ENCODE measurements at regions not wholly inside any gene's neighbourhood (a gene's known extent, or its start where the extent isn't known, plus 50 kb on each side); places are given as distances from the start of the nearest gene placed in this dataset.

DNA sequence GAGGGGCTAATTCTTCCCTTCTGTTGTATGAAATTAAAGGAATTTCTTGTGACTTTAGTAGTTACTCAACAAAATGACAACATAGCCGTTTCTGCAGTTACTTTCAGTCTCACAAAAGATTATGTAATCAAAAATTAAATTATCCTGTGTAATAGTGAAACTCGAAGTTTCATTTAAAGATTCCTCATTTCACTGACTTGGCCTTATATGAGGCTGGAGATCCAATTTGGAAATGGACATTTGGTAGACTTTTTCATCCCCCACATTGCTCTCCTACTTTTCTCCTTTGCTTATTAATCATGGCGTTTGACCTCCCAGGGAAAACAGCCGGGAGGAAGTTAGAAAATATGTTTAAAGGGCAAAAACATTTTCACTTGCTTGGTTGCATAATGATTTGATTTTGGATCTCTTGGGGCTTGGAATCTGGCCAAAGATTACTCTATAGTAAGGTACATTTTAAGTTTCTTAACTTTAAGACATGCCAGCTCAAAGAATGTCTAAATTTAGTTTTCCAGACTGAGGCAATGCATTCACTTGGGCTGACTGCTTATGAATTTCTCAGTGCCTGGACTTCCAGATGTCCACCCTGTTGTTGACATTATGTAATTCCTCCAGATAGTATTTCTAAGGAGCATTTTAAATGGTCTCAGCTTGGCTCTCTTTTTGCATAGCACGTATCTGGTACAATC lies 1364.9 kb upstream of the MIR17HG start:
- Histone ChIP-seq H3K36me3 (ENCODE audit: insufficient read depth, low read length) (no peaks in the 10 kb centered on the region), H3K4me1 (ENCODE audit: insufficient read depth, low read length) (no peaks in the 10 kb centered on the region), H4K20me1 (ENCODE audit: insufficient read depth, low read length) (no peaks in the 10 kb centered on the region), H3K9me3 (ENCODE audit: low read depth, low read length) (no peaks in the 10 kb centered on the region), H3K4me3 (ENCODE audit: insufficient read depth, low read length) (no peak overlapping the region), H3K27me3 (ENCODE audit: insufficient read depth, low read length) (no peaks in the 10 kb centered on the region), H3K27ac (ENCODE audit: low read depth, low read length) (no peak overlapping the region), H2AFZ (ENCODE audit: low read length) (no peak overlapping the region), H3K4me2 (ENCODE audit: insufficient read depth, low read length) (no peak overlapping the region), H3K79me2 (ENCODE audit: insufficient read depth, low read length) (no peaks in the 10 kb centered on the region)
- TF ChIP-seq, protein P1, sequence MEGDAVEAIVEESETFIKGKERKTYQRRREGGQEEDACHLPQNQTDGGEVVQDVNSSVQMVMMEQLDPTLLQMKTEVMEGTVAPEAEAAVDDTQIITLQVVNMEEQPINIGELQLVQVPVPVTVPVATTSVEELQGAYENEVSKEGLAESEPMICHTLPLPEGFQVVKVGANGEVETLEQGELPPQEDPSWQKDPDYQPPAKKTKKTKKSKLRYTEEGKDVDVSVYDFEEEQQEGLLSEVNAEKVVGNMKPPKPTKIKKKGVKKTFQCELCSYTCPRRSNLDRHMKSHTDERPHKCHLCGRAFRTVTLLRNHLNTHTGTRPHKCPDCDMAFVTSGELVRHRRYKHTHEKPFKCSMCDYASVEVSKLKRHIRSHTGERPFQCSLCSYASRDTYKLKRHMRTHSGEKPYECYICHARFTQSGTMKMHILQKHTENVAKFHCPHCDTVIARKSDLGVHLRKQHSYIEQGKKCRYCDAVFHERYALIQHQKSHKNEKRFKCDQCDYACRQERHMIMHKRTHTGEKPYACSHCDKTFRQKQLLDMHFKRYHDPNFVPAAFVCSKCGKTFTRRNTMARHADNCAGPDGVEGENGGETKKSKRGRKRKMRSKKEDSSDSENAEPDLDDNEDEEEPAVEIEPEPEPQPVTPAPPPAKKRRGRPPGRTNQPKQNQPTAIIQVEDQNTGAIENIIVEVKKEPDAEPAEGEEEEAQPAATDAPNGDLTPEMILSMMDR (IDR thresholded peaks at IDR 0.05; ENCODE audit: extremely low read depth, low read depth, low read length) = no peak
- no peak for DNase-seq (ENCODE audit: insufficient read length, low spot score, missing footprints)

DNA sequence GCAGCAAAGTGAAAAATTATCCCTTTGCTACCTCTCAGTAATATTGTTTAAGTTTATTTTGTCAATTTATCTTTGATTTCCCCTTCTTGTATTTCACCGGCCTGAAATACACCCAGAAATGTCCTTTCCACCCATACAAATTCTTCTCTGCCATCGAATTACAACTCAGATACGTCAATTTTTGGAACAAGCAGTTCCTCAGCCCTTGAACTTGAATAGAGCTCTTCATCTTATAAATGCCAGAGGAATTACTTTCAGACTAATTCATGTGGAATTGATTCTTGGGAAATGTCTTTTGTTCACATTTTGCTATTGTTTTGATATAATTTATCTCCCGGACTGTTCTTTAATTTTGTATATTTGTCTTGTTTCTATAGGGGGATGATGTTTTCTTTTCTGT lies 1359.3 kb upstream of the MIR17HG start:
- Histone ChIP-seq H3K4me2 (ENCODE audit: insufficient read depth, low read length) (no peak overlapping the region), H3K36me3 (ENCODE audit: insufficient read depth, low read length) (no peaks in the 10 kb centered on the region), H3K27ac (ENCODE audit: low read depth, low read length) (no peak overlapping the region), H3K4me3 (ENCODE audit: insufficient read depth, low read length) (no peak overlapping the region), H2AFZ (ENCODE audit: low read length) (no peak overlapping the region), H3K79me2 (ENCODE audit: insufficient read depth, low read length) (no peaks in the 10 kb centered on the region), H3K9me3 (ENCODE audit: low read depth, low read length) (peaks cover under 1% of the 10 kb centered on the region), H4K20me1 (ENCODE audit: insufficient read depth, low read length) (no peaks in the 10 kb centered on the region), H3K27me3 (ENCODE audit: insufficient read depth, low read length) (no peaks in the 10 kb centered on the region), H3K4me1 (ENCODE audit: insufficient read depth, low read length) (no peaks in the 10 kb centered on the region)
- no peak for DNase-seq (ENCODE audit: insufficient read length, low spot score, missing footprints)
- TF ChIP-seq, protein P1 (IDR thresholded peaks at IDR 0.05; ENCODE audit: extremely low read depth, low read depth, low read length) = no peak

DNA sequence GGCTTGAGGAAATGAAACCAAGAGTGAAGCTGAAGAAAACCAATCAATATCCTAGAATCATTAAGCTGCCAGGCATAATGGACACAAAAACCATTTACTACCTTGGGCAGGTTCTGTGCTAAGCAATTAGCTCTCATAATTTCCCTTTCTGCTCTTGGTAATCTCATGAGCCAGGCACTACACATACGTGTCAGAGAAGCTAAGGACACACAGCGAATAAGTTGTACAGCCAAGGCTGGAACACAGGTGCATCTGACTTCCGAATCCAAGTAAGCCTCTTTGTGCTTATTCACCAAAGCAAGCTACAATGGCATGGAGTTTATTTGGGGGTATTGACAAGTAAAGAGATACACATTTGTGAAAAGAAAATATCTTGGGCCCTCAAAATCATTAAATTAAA lies 1343.9 kb upstream of the MIR17HG start:
- Histone ChIP-seq H3K9me3 (ENCODE audit: low read depth, low read length) (no peaks in the 10 kb centered on the region), H4K20me1 (ENCODE audit: insufficient read depth, low read length) (no peaks in the 10 kb centered on the region), H3K4me3 (ENCODE audit: insufficient read depth, low read length) (no peak overlapping the region), H3K4me2 (ENCODE audit: insufficient read depth, low read length) (no peak overlapping the region), H3K4me1 (ENCODE audit: insufficient read depth, low read length) (no peaks in the 10 kb centered on the region), H3K27ac (ENCODE audit: low read depth, low read length) (no peak overlapping the region), H3K79me2 (ENCODE audit: insufficient read depth, low read length) (no peaks in the 10 kb centered on the region), H3K27me3 (ENCODE audit: insufficient read depth, low read length) (no peaks in the 10 kb centered on the region), H3K36me3 (ENCODE audit: insufficient read depth, low read length) (no peaks in the 10 kb centered on the region), H2AFZ (ENCODE audit: low read length) (no peak overlapping the region)
- no peak for DNase-seq (ENCODE audit: insufficient read length, low spot score, missing footprints)
- TF ChIP-seq, protein P1 (IDR thresholded peaks at IDR 0.05; ENCODE audit: extremely low read depth, low read depth, low read length) = no peak

DNA sequence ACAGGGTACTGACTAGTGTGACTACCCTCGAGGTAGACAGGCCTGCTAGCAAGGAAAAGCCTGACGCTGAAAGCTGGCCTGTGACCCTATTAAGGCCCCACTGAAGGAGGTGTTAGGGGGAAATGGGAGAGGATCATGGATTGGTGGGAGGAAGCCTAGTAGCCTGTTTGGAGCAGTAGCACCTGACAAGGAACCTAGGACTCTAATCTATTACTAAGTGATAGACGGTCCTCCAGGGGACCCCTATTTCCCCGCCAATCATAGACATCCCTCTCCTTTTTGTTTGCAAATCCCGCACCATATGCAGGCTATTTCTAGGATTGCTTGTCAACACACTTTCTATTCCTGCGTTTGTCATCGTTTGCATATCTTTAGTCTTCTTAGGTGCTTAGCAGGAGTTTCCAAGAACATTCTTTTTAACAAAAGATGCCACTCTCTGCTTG lies 1338.8 kb upstream of the MIR17HG start:
- no peaks in the 10 kb centered on the region for H3K36me3 ChIP-seq (ENCODE audit: insufficient read depth, low read length)
- H4K20me1 ChIP-seq (ENCODE audit: insufficient read depth, low read length) = no peaks in the 10 kb centered on the region
- H3K4me1 ChIP-seq (ENCODE audit: insufficient read depth, low read length) = no peaks in the 10 kb centered on the region
- no peak overlapping the region for H2AFZ ChIP-seq (ENCODE audit: low read length)
- H3K4me2 ChIP-seq (ENCODE audit: insufficient read depth, low read length) = no peak overlapping the region
- no peak overlapping the region for H3K27ac ChIP-seq (ENCODE audit: low read depth, low read length)
- TF ChIP-seq, protein P1 (IDR thresholded peaks at IDR 0.05; ENCODE audit: extremely low read depth, low read depth, low read length) = no peak
- no peaks in the 10 kb centered on the region for H3K27me3 ChIP-seq (ENCODE audit: insufficient read depth, low read length)
- no peak overlapping the region for H3K4me3 ChIP-seq (ENCODE audit: insufficient read depth, low read length)
- DNase-seq (ENCODE audit: insufficient read length, low spot score, missing footprints) = no peak
- H3K79me2 ChIP-seq (ENCODE audit: insufficient read depth, low read length) = no peaks in the 10 kb centered on the region
- peaks cover 2% of the 10 kb centered on the region for H3K9me3 ChIP-seq (ENCODE audit: low read depth, low read length)

Data from osteoblast (primary cell).